Caco-2 (cell line): ENCODE measurements at regions not wholly inside any gene's neighbourhood (a gene's known extent, or its start where the extent isn't known, plus 50 kb on each side); places are given as distances from the start of the nearest gene placed in this dataset.

Experiments used
- BruUV-seq: library from RNA; stranded (reverse); fragments of 400-500 nt; replicated peaks from 2 replicates; lab custom pipeline; 2021; lab: Mats Ljungman, UMichigan
- CTCF ChIA-PET: fragments of 300-600 bp; sonication (Branson Sonifier 250); formaldehyde crosslinking; loops from one replicate; lab custom pipeline; 2022; ENCODE audit warnings: antibody characterized with exemption; lab: Charles Lee
- POLR2A ChIA-PET: fragments of 300-600 bp; sonication (Branson Sonifier 250); formaldehyde crosslinking; loops from one replicate; lab custom pipeline; 2022; ENCODE audit warnings: antibody characterized with exemption; lab: Charles Lee
- DNase-seq, 2 experiments: peaks; one replicate each; pipeline versions ENCODE4 v3.0.0 to v3.0.0-alpha.2; 2020 to 2022
- H3K27me3 ChIP-seq: replicated peaks from 2 replicates; pipeline ENCODE4 v1.6.0; 2011; ENCODE audit warnings: low read length; ENCODE audit not compliant: control insufficient read depth, insufficient read depth
- H3K36me3 ChIP-seq: 2 replicates; pipeline ENCODE4 v1.5.1; 2011; ENCODE audit warnings: low read length; ENCODE audit not compliant: control insufficient read depth, insufficient read depth
- H3K4me1 ChIP-seq: fragments of 250-450 bp; sonication (Bioruptor Pico); 2 replicates; pipeline ENCODE4 v1.5.1; 2020; ENCODE audit warnings: mild to moderate bottlenecking
- H3K4me3 ChIP-seq: 2 replicates; pipeline ENCODE4 v1.5.1; 2011; ENCODE audit warnings: low read depth, mild to moderate bottlenecking, control low read depth, low read length
- H3K9me3 ChIP-seq: fragments of 250-450 bp; sonication (Bioruptor Pico); 2 replicates; pipeline ENCODE4 v1.5.1; 2020; ENCODE audit warnings: mild to moderate bottlenecking, moderate library complexity
- H3K27ac Mint-ChIP-seq: one replicate; pipeline ENCODE4 v1.8.0; 2022; ENCODE audit warnings: mixed read lengths; ENCODE audit not compliant: unreplicated experiment
- H3K27me3 Mint-ChIP-seq: one replicate; pipeline ENCODE4 v1.8.0; 2022; ENCODE audit warnings: mixed read lengths; ENCODE audit not compliant: insufficient read depth, unreplicated experiment
- H3K36me3 Mint-ChIP-seq: one replicate; pipeline ENCODE4 v1.8.0; 2022; ENCODE audit warnings: mild to moderate bottlenecking, mixed read lengths; ENCODE audit not compliant: insufficient read depth, unreplicated experiment
- H3K4me1 Mint-ChIP-seq: one replicate; pipeline ENCODE4 v1.8.0; 2022; ENCODE audit warnings: low read depth, mixed read lengths; ENCODE audit not compliant: unreplicated experiment
- H3K4me3 Mint-ChIP-seq: one replicate; pipeline ENCODE4 v1.8.0; 2022; ENCODE audit warnings: mild to moderate bottlenecking, moderate library complexity, mixed read lengths; ENCODE audit not compliant: unreplicated experiment
- H3K9me3 Mint-ChIP-seq: one replicate; pipeline ENCODE4 v1.8.0; 2022; ENCODE audit warnings: mixed read lengths; ENCODE audit not compliant: unreplicated experiment
- intact Hi-C: fragments of 100-400 bp; cut with micrococcal nuclease; formaldehyde crosslinking; loops from one replicate; pipeline ENCODE4 v1.10.0; 2022; ENCODE audit not compliant: unreplicated experiment
- TF ChIP-seq, protein P1 (sequence below), 2 experiments: fragments of 200-600 bp in 1 of 2; IDR thresholded peaks; 1 replicate in 1 of 2; 2 replicates in 1 of 2; pipeline versions ENCODE4 v1.5.1 to v1.8.0; 2011 to 2022; ENCODE audit warnings: antibody characterized with exemption in 1 of 2, control low read depth in 1 of 2, inconsistent platforms in 1 of 2, low read depth in 1 of 2, low read length in 1 of 2, mild to moderate bottlenecking in 1 of 2, moderate library complexity in 1 of 2; ENCODE audit not compliant: insufficient read depth in 1 of 2, severe bottlenecking in 1 of 2, unreplicated experiment in 1 of 2

DNA sequence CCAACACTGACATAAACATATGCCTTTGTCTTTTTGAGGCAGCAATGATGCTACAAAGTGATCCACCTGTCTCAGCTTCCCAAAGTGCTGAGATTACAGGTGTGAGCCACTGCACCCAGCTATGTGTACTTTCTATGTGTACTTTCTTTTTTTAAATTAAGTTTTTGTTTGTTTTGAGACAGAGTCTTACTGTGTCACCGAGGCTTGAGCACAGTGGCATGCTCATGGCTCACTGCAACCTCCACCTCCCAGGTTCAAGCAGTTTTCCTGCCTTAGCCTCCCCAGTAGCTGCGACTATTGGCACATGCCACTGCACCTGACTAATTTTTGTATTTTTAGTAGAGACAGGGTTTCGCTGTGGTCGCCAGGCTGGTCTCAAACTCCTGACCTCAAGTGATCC is 172.5 kb upstream of the ALG10B start:
- Histone ChIP-seq H3K36me3 (no peaks in the 10 kb centered on the region), H3K9me3 (peaks cover 25% of the 10 kb centered on the region), H3K4me1 (no peaks in the 10 kb centered on the region), H3K27me3 (no peaks in the 10 kb centered on the region), H3K4me3 (no peak overlapping the region)
- no TSS peak for BruUV-seq
- intact Hi-C loops = no loop called here
- Mint-ChIP-seq H3K27me3 (peaks cover 3% of the 10 kb centered on the region), H3K9me3 (peaks cover 51% of the 10 kb centered on the region), H3K4me1 (no peaks in the 10 kb centered on the region), H3K4me3 (no peak overlapping the region), H3K27ac (no peak overlapping the region), H3K36me3 (no peaks in the 10 kb centered on the region)
- ChIA-PET POLR2A (no interaction called here), CTCF (no interaction called here)
- DNase-seq = no peak
- TF ChIP-seq, protein P1, sequence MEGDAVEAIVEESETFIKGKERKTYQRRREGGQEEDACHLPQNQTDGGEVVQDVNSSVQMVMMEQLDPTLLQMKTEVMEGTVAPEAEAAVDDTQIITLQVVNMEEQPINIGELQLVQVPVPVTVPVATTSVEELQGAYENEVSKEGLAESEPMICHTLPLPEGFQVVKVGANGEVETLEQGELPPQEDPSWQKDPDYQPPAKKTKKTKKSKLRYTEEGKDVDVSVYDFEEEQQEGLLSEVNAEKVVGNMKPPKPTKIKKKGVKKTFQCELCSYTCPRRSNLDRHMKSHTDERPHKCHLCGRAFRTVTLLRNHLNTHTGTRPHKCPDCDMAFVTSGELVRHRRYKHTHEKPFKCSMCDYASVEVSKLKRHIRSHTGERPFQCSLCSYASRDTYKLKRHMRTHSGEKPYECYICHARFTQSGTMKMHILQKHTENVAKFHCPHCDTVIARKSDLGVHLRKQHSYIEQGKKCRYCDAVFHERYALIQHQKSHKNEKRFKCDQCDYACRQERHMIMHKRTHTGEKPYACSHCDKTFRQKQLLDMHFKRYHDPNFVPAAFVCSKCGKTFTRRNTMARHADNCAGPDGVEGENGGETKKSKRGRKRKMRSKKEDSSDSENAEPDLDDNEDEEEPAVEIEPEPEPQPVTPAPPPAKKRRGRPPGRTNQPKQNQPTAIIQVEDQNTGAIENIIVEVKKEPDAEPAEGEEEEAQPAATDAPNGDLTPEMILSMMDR (IDR thresholded peaks at IDR 0.05; ENCODE audit: insufficient read depth in 1 of 2, low read depth in 1 of 2, low read length in 1 of 2, severe bottlenecking in 1 of 2, unreplicated experiment in 1 of 2) = no peak

DNA sequence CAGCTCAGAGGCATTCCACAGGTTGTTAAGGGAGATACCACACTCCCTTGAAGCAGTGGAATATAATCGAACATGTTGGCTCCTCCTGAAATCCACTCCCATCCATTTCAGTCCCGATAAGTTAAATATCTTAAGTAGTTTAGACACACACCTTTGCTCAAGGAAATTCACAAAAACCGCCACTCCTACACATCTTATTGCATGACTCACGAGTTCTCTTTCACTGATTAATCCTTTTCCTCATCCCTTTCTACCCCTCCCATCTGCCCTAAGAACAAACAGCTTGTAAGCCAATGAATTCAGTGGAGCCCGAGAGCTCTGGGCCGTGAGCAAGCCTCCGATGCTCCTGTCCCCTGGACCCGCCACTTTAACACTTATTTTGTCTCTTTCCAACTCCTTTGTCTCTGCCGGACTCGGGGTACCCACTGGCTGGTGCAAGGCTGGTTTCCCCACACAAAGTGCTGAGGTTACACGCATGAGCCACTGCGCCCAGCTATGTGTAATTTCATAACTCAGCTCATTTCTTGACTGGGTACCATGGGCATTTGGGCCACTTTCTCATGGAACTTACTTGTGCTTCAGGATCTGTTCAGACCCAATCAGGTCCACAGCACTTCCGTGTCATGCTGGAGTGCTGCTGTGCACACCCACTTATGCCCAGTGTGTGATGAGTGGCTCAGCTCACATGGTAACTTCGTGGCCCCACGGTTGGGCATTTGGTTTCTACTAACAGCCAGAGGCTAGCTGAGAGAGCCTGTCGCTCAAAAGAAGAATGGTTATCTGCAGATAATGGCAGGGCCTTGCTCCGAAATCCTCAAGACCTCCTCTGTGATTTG is 171.8 kb upstream of the ALG10B start:
- Mint-ChIP-seq H3K27ac (no peak overlapping the region), H3K4me3 (no peak overlapping the region), H3K36me3 (no peaks in the 10 kb centered on the region), H3K9me3 (peaks cover 52% of the 10 kb centered on the region), H3K27me3 (peaks cover 2% of the 10 kb centered on the region), H3K4me1 (no peaks in the 10 kb centered on the region)
- Histone ChIP-seq H3K4me3 (no peak overlapping the region), H3K27me3 (no peaks in the 10 kb centered on the region), H3K36me3 (no peaks in the 10 kb centered on the region), H3K9me3 (peaks cover 25% of the 10 kb centered on the region), H3K4me1 (no peaks in the 10 kb centered on the region)
- intact Hi-C loops = no loop called here
- BruUV-seq = no TSS peak
- TF ChIP-seq, protein P1 (IDR thresholded peaks at IDR 0.05; ENCODE audit: insufficient read depth in 1 of 2, low read depth in 1 of 2, low read length in 1 of 2, severe bottlenecking in 1 of 2, unreplicated experiment in 1 of 2) = no peak
- no peak for DNase-seq
- ChIA-PET CTCF (no interaction called here), POLR2A (no interaction called here)

DNA sequence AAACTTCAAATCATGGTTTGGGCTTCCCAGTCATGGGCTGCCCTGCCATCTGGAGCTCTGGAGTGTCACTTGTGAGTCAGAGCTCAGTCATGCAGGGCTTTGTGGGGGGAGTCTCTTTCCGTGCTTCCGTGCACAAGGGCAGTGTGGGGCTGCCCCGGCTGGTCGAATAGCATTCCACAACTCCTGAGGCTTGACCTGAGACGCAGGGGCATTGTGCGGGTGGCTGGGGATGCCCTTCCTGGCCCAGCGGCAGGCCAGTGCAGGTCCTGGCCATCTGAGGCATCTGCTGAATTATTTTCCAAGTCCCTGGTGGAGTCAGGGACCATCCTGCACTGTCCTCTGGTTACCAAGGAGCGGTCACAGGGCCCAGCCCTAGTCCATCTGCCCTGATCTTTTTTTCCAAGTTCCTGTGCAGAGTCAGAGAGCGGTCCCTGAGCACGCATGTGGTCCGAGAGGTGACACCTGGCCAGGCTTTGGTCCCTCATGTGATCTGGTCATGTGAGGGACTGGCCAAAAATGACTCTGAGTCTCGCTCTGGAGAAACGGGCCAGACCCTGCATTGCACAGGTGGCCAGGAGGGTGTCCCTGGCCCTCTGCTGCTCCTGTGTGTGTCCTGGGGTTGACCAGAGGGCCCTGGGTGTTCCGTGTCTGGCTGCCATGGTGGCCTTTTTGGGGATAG is 167.0 kb upstream of the ALG10B start:
- Histone ChIP-seq H3K9me3 (peaks cover 25% of the 10 kb centered on the region), H3K4me1 (no peaks in the 10 kb centered on the region), H3K27me3 (no peaks in the 10 kb centered on the region), H3K36me3 (no peaks in the 10 kb centered on the region), H3K4me3 (no peak overlapping the region)
- intact Hi-C loops = no loop called here
- BruUV-seq = no TSS peak
- Mint-ChIP-seq H3K27me3 (no peaks in the 10 kb centered on the region), H3K4me1 (no peaks in the 10 kb centered on the region), H3K27ac (no peak overlapping the region), H3K9me3 (peaks cover 43% of the 10 kb centered on the region), H3K4me3 (no peak overlapping the region), H3K36me3 (no peaks in the 10 kb centered on the region)
- ChIA-PET POLR2A (no interaction called here), CTCF (no interaction called here)
- no peak for DNase-seq
- TF ChIP-seq, protein P1 (IDR thresholded peaks at IDR 0.05; ENCODE audit: insufficient read depth in 1 of 2, low read depth in 1 of 2, low read length in 1 of 2, severe bottlenecking in 1 of 2, unreplicated experiment in 1 of 2) = no peak
